ENCODE measurements at regions not wholly inside any gene's neighbourhood (a gene's known extent, or its start where the extent isn't known, plus 50 kb on each side); places are given as distances from the start of the nearest gene placed in this dataset.

DNA sequence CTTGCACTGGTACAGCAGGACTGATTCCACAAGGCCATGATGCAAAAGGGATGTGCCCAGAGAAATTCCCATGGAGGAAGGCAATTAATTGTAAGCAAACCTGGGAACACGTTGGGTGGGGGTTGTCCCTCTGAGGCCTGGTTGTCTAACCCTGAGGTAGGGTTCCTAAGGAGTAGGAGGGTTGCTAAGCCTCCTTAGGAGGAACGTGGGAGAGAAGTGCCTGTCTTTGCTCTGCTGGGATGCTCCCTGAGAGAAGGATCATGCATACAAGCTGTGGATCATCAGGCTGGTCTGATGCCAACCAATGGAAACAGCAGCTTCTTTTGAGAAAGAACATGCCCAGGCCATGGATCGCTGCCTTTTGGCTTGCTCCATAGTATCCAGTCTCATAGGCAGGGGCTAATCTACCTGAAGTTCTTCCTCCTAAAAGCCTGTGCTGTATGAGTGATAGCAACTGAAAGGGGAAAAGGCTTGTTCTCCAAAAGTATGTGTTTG, 203.7 kb upstream of the NPVF start:
- no peak for TF ChIP-seq POU2F2 (IDR thresholded peaks at IDR 0.05; ENCODE audit: low read depth, low read length)
- no peak for TF ChIP-seq POLR2A (IDR thresholded peaks at IDR 0.05; ENCODE audit: low read depth, low read length)
- no peak for TF ChIP-seq PAX5 (IDR thresholded peaks at IDR 0.05; ENCODE audit: insufficient read depth, low read length, severe bottlenecking)
- TF ChIP-seq TAF1 (IDR thresholded peaks at IDR 0.05; ENCODE audit: low read depth, low read length), result no peak
